ENCODE measurements at regions not wholly inside any gene's neighbourhood (a gene's known extent, or its start where the extent isn't known, plus 50 kb on each side); places are given as distances from the start of the nearest gene placed in this dataset.

DNA sequence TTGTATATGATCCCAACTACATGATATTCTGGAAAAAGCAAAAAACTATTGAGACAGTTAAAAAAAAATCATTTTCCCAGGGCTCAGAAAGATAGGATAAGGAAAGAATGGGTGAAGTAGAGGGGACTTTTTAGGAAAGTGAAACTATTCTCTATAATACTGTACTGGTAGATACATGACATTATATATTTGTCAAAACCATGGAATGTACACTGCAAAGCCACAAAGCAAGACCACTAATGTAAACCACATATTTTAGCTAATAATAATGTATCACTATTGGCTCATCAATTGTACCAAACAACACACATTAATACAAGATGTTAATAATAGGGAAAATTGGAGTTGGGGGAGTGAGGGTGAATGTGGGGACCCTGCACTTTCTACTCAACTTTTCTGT is 182.6 kb downstream of the EFNB2 start:
- TF ChIP-seq CTCF (IDR thresholded peaks at IDR 0.05 in 2 of 3, conservative IDR thresholded peaks at IDR 0.05 in 1 of 3; ENCODE audit: borderline replicate concordance in 1 of 3, insufficient read depth in 1 of 3, low read depth in 2 of 3, low read length in 2 of 3) = no peak
- no peak for TF ChIP-seq POLR2AphosphoS5 (IDR thresholded peaks at IDR 0.05; ENCODE audit: low read depth, low read length)
- TF ChIP-seq SIN3A (IDR thresholded peaks at IDR 0.05; ENCODE audit: low read depth) = no peak
- TF ChIP-seq POLR2A (IDR thresholded peaks at IDR 0.05; ENCODE audit: borderline replicate concordance, extremely low read depth, insufficient read depth, insufficient read length) = no peak

Measured in HCT116 (cell line).